Mucosa of descending colon (tissue), 3 donors: ENCODE measurements at regions not wholly inside any gene's neighbourhood (a gene's known extent, or its start where the extent isn't known, plus 50 kb on each side); places are given as distances from the start of the nearest gene placed in this dataset.
A peak's percentile ranks its signal among the peaks of the same experiment; 100 is the strongest.
"Not testable (repeated sequence)": the region's sequence is repeated elsewhere in the genome, so short reads cannot be mapped to it uniquely, and the experiment has no call there.

Experiments used
- ATAC-seq: fragments of 200-7000 bp; cut with Tn5 transposase; one replicate; pipeline ENCODE4 v1.9.1; 2020; ENCODE audit warnings: mild to moderate bottlenecking, moderate library complexity
- DNase-seq, 3 donors: peaks; one replicate each; pipeline ENCODE4 v3.0.0-alpha.2; 2020
- H3K36me3 ChIP-seq: fragments of 200-600 bp; one replicate; pipeline ENCODE4 v1.8.0; 2021; ENCODE audit warnings: low read depth, mild to moderate bottlenecking
- H3K4me1 ChIP-seq: fragments of 200-600 bp; one replicate; pipeline ENCODE4 v1.8.0; 2021; ENCODE audit warnings: low read depth, mild to moderate bottlenecking
- H3K4me3 ChIP-seq: fragments of 200-600 bp; one replicate; pipeline ENCODE4 v1.8.0; 2021; ENCODE audit warnings: mild to moderate bottlenecking
- H3K9me3 ChIP-seq: fragments of 200-600 bp; one replicate; pipeline ENCODE4 v1.8.0; 2021; ENCODE audit warnings: mild to moderate bottlenecking
- intact Hi-C, 2 donors: fragments of 100-400 bp; cut with DNase I in 1 of 2; cut with micrococcal nuclease in 1 of 2; formaldehyde crosslinking; loops; one replicate each; pipeline versions ENCODE4 v1.11.0 to v1.11.1; 2022; cut with DNase I, micrococcal nuclease
- TF ChIP-seq, protein P1 (sequence below): fragments of 200-600 bp; IDR thresholded peaks from one replicate; pipeline ENCODE4 v1.8.0; 2022; ENCODE audit warnings: antibody characterized with exemption, mild to moderate bottlenecking
- donor health status: DM: no; HTN: no; CAD: no; lungs with moderate emphysema.
- donor health status: DM: no; HTN: no; CAD: no.
- donor health status: DM: no; HTN: yes; CAD: no.

DNA sequence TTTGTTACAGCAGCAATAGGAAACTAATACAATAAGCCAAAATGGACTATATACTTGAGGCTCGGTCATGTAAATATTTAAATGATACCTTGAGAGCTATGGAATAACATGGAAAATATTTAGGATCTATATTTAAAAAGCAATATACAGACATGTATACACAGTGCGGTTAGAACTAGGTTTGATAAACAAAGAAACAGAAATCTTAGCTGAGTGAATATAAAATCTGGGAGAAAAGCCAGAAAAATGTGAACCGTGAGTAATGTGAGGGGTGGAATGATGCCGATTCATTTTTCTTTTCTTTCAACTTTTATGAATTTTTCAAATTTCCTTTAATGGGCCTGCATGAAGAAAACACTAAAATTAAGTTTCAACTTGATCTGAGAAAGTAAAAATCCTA, 104.1 kb downstream of the ATXN3L start:
- H3K4me1 ChIP-seq = no peaks in the 10 kb centered on the region
- H3K4me3 ChIP-seq = no peak overlapping the region
- TF ChIP-seq, protein P1, sequence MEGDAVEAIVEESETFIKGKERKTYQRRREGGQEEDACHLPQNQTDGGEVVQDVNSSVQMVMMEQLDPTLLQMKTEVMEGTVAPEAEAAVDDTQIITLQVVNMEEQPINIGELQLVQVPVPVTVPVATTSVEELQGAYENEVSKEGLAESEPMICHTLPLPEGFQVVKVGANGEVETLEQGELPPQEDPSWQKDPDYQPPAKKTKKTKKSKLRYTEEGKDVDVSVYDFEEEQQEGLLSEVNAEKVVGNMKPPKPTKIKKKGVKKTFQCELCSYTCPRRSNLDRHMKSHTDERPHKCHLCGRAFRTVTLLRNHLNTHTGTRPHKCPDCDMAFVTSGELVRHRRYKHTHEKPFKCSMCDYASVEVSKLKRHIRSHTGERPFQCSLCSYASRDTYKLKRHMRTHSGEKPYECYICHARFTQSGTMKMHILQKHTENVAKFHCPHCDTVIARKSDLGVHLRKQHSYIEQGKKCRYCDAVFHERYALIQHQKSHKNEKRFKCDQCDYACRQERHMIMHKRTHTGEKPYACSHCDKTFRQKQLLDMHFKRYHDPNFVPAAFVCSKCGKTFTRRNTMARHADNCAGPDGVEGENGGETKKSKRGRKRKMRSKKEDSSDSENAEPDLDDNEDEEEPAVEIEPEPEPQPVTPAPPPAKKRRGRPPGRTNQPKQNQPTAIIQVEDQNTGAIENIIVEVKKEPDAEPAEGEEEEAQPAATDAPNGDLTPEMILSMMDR = no peak
- intact Hi-C loops = no loop called here
- no peak for ATAC-seq
- H3K9me3 ChIP-seq = no peaks in the 10 kb centered on the region
- no peaks in the 10 kb centered on the region for H3K36me3 ChIP-seq
- DNase-seq = no peak

DNA sequence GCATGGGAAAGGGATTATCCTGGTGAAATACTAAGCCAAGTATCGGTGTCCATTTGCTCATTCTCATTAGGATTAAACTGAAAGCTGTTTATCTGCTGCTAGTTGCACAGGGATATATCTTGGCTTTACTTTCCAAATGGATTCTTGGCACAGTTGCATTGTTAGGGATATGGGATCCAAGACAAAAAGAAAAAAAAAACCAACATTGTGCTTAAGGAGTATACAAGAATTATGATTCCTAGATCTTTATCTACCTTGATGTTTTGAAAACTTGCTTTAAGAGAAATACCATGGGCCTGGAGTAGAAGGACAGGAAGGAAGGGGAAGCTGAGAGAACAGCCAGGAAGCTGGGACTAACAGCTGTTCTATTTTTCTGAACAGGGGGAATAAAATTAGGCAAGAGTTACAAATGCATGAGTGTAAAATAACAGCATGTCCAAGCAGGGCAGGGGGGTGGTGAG, 107.6 kb downstream of the ATXN3L start:
- no peak for DNase-seq
- intact Hi-C loops = no loop called here
- ATAC-seq = peak; percentile 36
- H3K9me3 ChIP-seq = no peaks in the 10 kb centered on the region
- no peak overlapping the region for H3K4me3 ChIP-seq
- TF ChIP-seq, protein P1 = no peak
- H3K4me1 ChIP-seq = no peaks in the 10 kb centered on the region
- no peaks in the 10 kb centered on the region for H3K36me3 ChIP-seq

DNA sequence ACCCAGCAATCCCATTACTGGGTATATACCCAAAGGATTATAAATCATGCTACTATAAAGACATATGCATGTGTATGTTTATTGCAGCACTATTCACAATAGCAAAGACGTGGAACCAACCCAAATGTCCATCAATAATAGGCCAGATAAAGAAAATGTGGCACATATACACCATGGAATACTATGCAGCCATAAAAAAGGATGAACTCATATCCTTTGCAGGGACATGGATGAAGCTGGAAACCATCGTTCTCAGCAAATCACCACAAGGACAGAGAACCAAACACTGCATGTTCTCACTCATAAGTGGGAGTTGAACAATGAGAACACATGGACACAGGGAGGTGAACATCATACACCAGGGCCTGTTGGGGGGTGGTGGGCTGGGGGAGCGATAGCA, 109.7 kb downstream of the ATXN3L start:
- ATAC-seq, H3K4me3 ChIP-seq, H3K9me3 ChIP-seq, DNase-seq, H3K36me3 ChIP-seq, intact Hi-C loops, H3K4me1 ChIP-seq: not testable (repeated sequence)

DNA sequence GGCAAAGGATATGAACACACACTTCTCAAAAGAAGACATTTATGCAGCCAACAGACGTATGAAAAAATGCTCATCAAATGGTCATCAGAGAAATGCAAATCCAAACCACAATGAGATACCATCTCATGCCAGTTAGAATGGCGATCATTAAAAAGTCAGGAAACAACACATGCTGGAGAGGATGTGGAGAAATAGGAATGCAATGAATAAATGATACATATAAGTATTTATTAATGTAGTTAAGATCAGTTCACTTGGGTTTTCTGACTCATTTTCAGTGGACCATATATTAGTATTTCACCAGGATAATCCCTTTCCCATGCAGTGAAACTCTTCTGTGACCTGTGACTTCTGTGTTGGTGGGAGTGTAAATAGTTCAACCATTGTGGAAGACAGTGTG, 110.1 kb downstream of the ATXN3L start:
- ATAC-seq, H3K4me1 ChIP-seq, H3K36me3 ChIP-seq, DNase-seq, H3K9me3 ChIP-seq, intact Hi-C loops, H3K4me3 ChIP-seq: not testable (repeated sequence)

DNA sequence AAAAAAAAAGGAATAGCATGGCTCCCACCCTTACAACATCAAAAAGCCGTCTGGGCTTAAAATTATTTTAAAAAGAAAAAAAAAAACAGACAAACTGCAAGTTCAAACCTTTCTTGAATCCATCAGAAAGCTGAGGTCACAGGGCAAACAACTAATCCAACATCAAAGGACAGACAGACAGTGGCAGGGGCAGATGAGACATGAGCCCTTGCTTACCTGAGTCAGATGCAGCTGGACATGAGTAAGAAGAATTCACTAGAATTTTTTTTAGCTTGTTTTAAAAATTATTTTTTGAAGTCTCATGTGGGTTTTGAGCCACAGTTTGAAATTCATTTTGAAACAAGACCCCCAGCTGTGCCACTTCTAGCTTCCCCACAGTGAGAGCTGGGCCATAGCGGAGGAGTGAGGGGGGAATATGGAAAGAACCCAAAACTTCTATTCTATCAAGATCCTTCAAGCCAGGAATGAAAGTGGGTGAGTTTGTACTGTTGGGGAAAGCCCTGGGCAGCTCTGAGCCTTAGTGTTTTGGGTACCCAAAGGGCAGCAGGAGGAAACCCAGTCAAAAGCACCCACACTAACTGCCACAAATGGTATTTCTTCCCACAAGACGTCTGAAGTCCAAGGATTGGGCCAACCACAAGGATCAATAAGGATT, 111.4 kb downstream of the ATXN3L start:
- Histone ChIP-seq H3K36me3 (no peaks in the 10 kb centered on the region), H3K9me3 (no peaks in the 10 kb centered on the region), H3K4me3 (no peak overlapping the region), H3K4me1 (no peaks in the 10 kb centered on the region)
- DNase-seq (no peak), ATAC-seq (no peak)
- intact Hi-C loops = no loop called here
- TF ChIP-seq, protein P1 = no peak

DNA sequence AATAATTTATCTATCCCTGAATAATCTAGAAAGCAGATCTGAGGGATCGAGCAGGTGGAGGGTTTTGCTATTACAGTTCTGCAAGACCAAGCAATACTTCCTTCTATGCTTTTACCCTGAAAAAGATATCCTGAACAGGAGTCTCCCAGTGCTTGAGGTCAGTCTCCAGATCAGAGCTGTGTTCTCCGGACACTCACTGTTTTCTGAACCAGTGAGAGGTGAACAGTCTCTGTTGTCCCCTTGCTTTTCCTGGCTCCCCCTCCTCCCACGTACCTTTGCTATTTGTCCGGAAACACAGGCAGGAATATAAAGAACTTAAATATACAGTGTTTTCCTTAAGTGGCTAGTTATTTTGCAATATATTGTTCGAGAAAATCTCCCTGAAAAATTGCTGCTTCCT, 116.6 kb downstream of the ATXN3L start:
- H3K9me3 ChIP-seq = no peaks in the 10 kb centered on the region
- H3K36me3 ChIP-seq = no peaks in the 10 kb centered on the region
- intact Hi-C loops = no loop called here
- H3K4me3 ChIP-seq = no peak overlapping the region
- TF ChIP-seq, protein P1 = no peak
- no peak for ATAC-seq
- no peaks in the 10 kb centered on the region for H3K4me1 ChIP-seq
- no peak for DNase-seq
